Large intestine (tissue), 3 donors: ENCODE measurements at regions not wholly inside any gene's neighbourhood (a gene's known extent, or its start where the extent isn't known, plus 50 kb on each side); places are given as distances from the start of the nearest gene placed in this dataset.

ENCODE experiments used
- DNase-seq, 2 donors: peaks; one replicate each; pipeline versions ENCODE4 v3.0.0 to v3.0.0-alpha.2; 2013
- H3K27ac ChIP-seq: one replicate; pipeline ENCODE4 v1.5.1; 2013; ENCODE audit warnings: low read length
- H3K27me3 ChIP-seq: 2 replicates; pipeline ENCODE4 v1.6.1; 2013; ENCODE audit warnings: low read length; ENCODE audit not compliant: control insufficient read depth, insufficient read depth
- H3K36me3 ChIP-seq: 2 replicates; pipeline ENCODE4 v1.6.1; 2013; ENCODE audit warnings: low read length; ENCODE audit not compliant: control insufficient read depth, insufficient read depth
- H3K4me1 ChIP-seq: one replicate; pipeline ENCODE4 v1.6.1; 2013; ENCODE audit warnings: low read length; ENCODE audit not compliant: control insufficient read depth, insufficient read depth
- H3K4me3 ChIP-seq: one replicate; pipeline ENCODE4 v1.5.1; 2013; ENCODE audit warnings: low read length
- H3K9me3 ChIP-seq: one replicate; pipeline ENCODE4 v1.6.1; 2013; ENCODE audit warnings: mild to moderate bottlenecking, low read depth, low read length, moderate library complexity; ENCODE audit not compliant: control insufficient read depth
- WGBS: methylation state at CpG from one replicate; pipeline ENCODE4 v1.1.5; 2013; ENCODE audit warnings: low lambda C conversion rate; ENCODE audit not compliant: insufficient coverage; 5-methylcytosine and 5-hydroxymethylcytosine counted together

DNA sequence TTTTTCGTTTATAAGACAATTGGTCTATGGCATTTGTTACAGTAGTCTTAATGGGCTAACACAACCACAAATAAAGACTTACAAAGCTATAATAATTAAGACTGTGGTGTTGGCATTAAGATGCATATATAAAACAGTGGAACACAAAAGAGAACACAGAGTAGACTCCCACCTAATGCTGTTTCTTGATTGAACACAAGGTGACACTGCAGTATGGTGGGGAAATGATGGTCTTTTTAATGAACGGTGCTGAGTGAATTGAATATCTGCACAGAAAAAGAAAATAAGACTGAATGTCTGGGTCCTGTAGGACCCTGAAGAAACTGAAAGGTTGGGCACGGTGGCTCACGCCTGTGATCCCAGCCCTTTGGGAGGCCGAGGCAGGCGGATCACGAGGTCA, 1136.6 kb upstream of the NXPH2 start:
- Histone ChIP-seq H3K4me1 (no peaks in the 10 kb centered on the region), H3K4me3 (no peak overlapping the region), H3K36me3 (no peaks in the 10 kb centered on the region), H3K27me3 (no peaks in the 10 kb centered on the region), H3K9me3 (no peaks in the 10 kb centered on the region), H3K27ac (no peak overlapping the region)
- no CpG with 5 or more reads among the region's 7 CpGs for WGBS
- DNase-seq = no peak

DNA sequence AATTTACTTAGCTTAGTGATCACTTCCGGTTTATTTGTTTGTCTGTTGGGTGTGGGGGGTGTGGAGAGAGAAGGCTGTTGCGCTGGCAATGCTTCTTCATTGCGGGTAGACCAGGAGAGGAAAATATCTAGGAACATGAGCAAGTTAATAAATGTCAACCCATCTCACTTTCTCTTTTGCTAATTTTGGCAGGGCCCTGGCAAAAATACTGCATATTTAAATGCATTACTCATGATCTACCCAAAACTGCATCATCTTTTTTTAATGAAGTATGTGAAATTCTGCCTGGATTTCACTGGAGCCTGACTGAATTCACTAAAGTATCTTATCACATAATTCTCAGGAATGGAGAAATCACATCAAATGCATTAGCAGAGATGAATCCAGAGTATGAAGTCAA, 1131.0 kb upstream of the NXPH2 start:
- H3K4me1 ChIP-seq = no peaks in the 10 kb centered on the region
- WGBS = no CpG with 5 or more reads among the region's 3 CpGs
- H3K4me3 ChIP-seq = no peak overlapping the region
- H3K27ac ChIP-seq = no peak overlapping the region
- H3K27me3 ChIP-seq = no peaks in the 10 kb centered on the region
- no peak for DNase-seq
- H3K36me3 ChIP-seq = no peaks in the 10 kb centered on the region
- no peaks in the 10 kb centered on the region for H3K9me3 ChIP-seq

DNA sequence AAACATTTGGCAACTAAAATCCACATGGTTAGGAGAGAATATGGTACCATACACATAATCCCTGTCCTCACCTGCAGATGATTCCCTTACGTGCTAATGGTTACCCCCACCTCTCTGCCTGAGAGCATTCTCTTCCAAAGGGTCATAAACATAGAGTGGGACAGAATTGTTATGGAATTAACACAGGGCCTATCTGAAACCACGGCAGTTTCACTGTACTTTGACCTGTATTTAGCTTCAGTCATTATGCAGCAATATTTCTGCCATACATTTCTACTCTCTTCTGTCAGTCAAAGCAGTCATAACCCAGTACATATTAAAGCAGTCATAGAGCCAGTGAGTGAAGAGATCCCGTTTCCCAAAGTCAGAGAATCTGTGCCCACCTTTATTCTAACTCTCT, 1128.9 kb upstream of the NXPH2 start:
- Histone ChIP-seq H3K27me3 (no peaks in the 10 kb centered on the region), H3K9me3 (no peaks in the 10 kb centered on the region), H3K36me3 (no peaks in the 10 kb centered on the region), H3K4me3 (no peak overlapping the region), H3K4me1 (no peaks in the 10 kb centered on the region), H3K27ac (no peak overlapping the region)
- 0% methylated on average over 1 of the region's 3 CpGs for WGBS
- peak; percentile 74 to 81 for DNase-seq

DNA sequence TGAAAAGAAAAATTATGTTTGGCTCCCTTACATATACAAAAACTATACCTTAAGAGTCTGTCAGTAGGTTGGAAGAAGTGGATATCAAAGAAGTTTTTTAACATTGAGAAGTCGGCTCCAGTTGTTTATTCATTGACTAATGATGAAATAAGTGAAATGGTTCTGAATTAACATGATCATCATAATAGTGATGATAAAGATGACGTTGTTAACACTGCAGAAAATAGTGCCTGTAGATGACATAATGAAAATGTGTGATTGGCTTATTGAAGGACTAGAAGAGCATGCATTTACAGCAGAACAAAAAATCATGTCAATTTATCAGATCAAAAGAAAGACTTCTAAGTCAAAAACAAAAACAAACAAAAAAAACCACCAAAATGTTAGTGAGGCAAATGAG, 1125.4 kb upstream of the NXPH2 start:
- H3K27me3 ChIP-seq = no peaks in the 10 kb centered on the region
- no peaks in the 10 kb centered on the region for H3K9me3 ChIP-seq
- H3K4me1 ChIP-seq = no peaks in the 10 kb centered on the region
- 80% methylated on average over 1 of the region's 2 CpGs for WGBS
- no peak overlapping the region for H3K4me3 ChIP-seq
- DNase-seq = no peak
- H3K27ac ChIP-seq = no peak overlapping the region
- no peaks in the 10 kb centered on the region for H3K36me3 ChIP-seq

DNA sequence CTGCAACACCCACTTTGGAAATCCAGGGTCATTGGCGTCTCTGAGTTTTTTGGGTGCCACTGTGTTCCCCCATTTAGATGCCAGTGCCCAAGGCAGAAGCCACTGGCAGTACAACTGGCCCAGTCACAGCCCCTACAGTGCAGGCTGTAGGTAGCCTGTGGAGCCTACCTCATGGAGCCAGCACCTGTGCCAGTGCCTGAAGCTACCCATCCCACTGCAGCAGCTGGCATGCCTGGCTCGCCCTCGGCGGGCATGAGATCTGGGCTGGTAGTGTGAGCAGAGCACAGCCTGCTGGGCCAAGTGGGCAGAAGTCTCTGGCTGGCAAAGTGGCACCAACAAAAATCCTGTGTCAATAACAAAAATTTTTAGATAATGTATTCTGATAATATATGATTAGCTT, 1111.4 kb upstream of the NXPH2 start:
- H3K27ac ChIP-seq = no peak overlapping the region
- no peaks in the 10 kb centered on the region for H3K27me3 ChIP-seq
- H3K9me3 ChIP-seq = peaks cover 3% of the 10 kb centered on the region
- H3K4me1 ChIP-seq = no peaks in the 10 kb centered on the region
- H3K4me3 ChIP-seq = no peak overlapping the region
- H3K36me3 ChIP-seq = no peaks in the 10 kb centered on the region
- WGBS = no CpG with 5 or more reads among the region's 4 CpGs
- no peak for DNase-seq

DNA sequence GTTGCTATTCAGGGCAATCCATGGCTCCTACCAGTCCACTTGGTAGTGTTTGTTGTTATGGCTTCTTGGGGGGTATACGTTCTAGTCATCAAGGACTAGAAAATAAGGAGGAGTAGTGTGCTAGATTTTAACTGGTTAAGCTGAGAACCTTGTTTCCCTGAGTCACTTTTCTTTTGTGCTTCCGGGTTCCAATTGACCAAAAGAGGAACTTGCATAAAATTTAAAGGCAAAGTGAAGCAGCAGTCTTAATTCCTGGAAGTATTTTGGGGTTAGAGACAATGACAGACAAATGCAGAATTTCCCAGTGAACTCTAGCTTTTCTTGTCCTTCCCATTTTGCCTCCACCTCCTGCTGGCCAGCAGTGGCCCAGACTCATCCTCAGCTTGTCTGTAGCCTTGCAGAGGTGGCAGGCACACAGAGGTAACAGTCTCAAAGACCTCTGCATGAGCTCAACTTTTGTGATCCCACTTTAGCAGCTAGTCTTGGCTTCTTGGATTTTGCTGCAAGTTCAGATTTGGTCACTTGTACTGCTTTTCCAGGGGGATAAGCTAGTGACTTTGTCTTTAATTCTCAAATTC, 1105.8 kb upstream of the NXPH2 start:
- H3K36me3 ChIP-seq = no peaks in the 10 kb centered on the region
- no peak overlapping the region for H3K4me3 ChIP-seq
- H3K27ac ChIP-seq = no peak overlapping the region
- DNase-seq = no peak
- H3K9me3 ChIP-seq = no peaks in the 10 kb centered on the region
- no CpG with 5 or more reads among the region's 2 CpGs for WGBS
- H3K27me3 ChIP-seq = no peaks in the 10 kb centered on the region
- no peaks in the 10 kb centered on the region for H3K4me1 ChIP-seq

DNA sequence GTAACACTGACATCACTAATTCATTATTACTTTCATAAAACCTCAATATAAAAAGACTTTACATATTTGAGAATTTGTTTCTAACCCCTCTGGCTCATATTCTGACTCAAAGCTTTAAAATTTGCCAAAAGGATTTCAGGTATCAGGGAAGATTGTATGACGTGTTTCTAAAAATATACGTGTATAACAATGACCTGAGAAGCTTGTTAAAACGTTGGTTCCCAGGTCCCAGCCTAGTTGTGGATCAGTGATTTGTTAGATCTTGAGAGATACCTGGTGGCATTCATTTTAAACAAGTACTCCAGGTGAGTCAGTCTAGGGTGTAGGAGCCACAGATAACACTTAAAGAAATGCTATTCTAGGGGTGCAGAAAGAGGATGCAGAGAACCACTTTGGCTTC, 1096.8 kb upstream of the NXPH2 start:
- H3K36me3 ChIP-seq = no peaks in the 10 kb centered on the region
- H3K27ac ChIP-seq = no peak overlapping the region
- no peaks in the 10 kb centered on the region for H3K9me3 ChIP-seq
- WGBS = 60% methylated on average over 1 of the region's 3 CpGs
- H3K4me1 ChIP-seq = no peaks in the 10 kb centered on the region
- no peak overlapping the region for H3K4me3 ChIP-seq
- DNase-seq = no peak
- H3K27me3 ChIP-seq = no peaks in the 10 kb centered on the region

DNA sequence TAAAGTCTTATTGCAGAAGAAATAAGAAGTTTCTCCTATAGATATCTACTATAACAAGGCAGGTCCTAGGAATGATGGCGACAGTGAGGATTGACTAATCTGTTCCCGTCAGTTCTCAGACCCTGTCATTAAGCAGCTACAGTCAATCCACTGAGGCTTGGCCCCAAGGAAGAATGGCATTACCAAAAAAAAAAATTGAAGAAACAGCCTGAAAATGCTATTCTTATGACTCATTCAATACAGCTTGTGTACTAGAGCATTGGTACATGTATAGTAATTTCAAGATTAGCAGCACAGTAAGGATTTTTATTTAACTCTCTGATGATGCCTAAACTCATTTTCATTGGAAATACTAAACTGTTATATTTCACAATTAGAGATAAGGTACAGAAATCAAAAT, 1096.1 kb upstream of the NXPH2 start:
- H3K36me3 ChIP-seq = no peaks in the 10 kb centered on the region
- H3K4me3 ChIP-seq = no peak overlapping the region
- WGBS = no CpG with 5 or more reads among the region's 2 CpGs
- no peaks in the 10 kb centered on the region for H3K9me3 ChIP-seq
- H3K4me1 ChIP-seq = no peaks in the 10 kb centered on the region
- no peaks in the 10 kb centered on the region for H3K27me3 ChIP-seq
- H3K27ac ChIP-seq = no peak overlapping the region
- no peak for DNase-seq

DNA sequence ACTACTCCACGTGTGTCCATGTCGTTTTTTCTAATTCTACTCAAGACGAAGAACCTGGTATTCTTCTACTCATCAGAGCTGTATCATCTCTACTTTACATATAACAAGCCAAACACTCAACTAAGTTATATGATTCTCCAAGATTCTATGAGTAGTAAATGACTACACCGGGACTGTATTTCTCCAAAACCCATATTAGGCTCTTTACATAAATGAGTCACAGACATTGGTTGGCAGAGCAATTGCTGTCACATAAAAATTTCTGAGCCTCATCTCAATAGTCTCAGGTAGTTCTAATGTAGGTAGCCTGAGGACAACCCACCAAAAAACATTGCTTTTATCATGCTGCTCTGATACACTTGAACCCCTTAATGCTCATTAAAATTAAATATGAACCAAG, 1092.3 kb upstream of the NXPH2 start:
- H3K27ac ChIP-seq = no peak overlapping the region
- H3K36me3 ChIP-seq = no peaks in the 10 kb centered on the region
- H3K4me3 ChIP-seq = no peak overlapping the region
- H3K27me3 ChIP-seq = no peaks in the 10 kb centered on the region
- H3K9me3 ChIP-seq = no peaks in the 10 kb centered on the region
- no peaks in the 10 kb centered on the region for H3K4me1 ChIP-seq
- DNase-seq = no peak
- WGBS = 95% methylated on average over 2 of the region's 4 CpGs

DNA sequence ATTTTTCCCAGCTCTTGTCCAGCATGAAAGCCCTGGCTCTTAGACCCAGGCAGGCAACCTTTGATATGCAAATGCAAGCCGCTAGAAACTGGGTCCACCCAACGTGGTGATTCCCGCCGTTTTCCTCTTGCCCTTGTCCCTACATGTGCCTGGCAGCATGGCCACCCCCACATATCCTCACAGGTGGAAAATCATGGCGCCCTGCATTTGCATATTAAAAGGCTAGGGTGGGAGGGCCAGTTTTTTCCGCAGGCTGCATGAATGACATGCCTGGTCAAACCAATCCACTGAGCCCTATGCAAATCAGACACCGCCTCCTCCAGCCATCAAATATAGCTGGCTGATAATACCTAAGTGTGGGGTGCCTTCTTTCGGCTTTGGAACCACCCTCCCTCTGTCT, 1091.8 kb upstream of the NXPH2 start:
- H3K27ac ChIP-seq = no peak overlapping the region
- no CpG with 5 or more reads among the region's 8 CpGs for WGBS
- DNase-seq = no peak

DNA sequence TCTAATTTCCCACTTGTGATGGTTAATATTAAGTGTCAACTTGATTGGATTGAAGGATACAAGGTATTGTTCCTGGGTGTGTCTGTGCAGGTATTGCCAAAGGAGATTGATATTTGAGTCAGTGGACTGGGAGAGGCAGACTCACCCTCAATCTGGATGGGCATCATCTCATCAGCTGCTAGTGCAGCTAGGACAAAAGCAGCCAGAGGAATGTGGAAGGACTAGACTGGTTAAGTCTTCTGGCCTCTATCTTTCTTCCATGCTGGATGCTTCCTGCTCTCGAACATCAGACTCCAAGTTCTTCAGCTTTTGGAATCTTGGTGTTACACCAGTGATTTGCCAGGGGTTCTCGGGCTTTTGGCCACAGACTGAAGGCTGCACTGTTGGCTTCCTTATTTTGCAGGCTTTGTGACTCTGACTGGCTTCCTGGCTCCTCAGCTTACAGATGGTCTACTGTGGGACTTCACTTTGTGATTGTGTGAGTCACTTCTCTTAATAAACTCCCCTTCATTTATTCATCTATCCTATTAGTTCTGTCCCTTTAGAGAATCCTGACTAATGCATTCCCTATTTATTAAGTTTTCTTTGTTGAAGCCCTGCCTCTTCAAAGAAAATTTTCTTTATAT, 1087.5 kb upstream of the NXPH2 start:
- Histone ChIP-seq H3K4me3 (no peak overlapping the region), H3K9me3 (no peaks in the 10 kb centered on the region), H3K27me3 (no peaks in the 10 kb centered on the region), H3K27ac (no peak overlapping the region), H3K36me3 (no peaks in the 10 kb centered on the region), H3K4me1 (no peaks in the 10 kb centered on the region)
- DNase-seq = no peak
- WGBS = 100% methylated on average over 1 of the region's 2 CpGs

More for the DNA sequence above, 1091.8 kb upstream of the NXPH2 start:
- Histone ChIP-seq H3K27me3 (no peaks in the 10 kb centered on the region), H3K4me1 (no peaks in the 10 kb centered on the region), H3K9me3 (no peaks in the 10 kb centered on the region), H3K4me3 (no peak overlapping the region), H3K36me3 (no peaks in the 10 kb centered on the region)
